ENCODE measurements at regions not wholly inside any gene's neighbourhood (a gene's known extent, or its start where the extent isn't known, plus 50 kb on each side); places are given as distances from the start of the nearest gene placed in this dataset.

GRCh38 chr18:28511413-28511821, 334.5 kb upstream of the CDH2 start:
- no peak for TF ChIP-seq CTCF (IDR thresholded peaks at IDR 0.05; ENCODE audit: borderline replicate concordance, extremely low read depth, low read length, poor library complexity, severe bottlenecking)
- TF ChIP-seq EZH2 (IDR thresholded peaks at IDR 0.05; ENCODE audit: borderline replicate concordance, low read depth, low read length, severe bottlenecking) = no peak
